Right lobe of liver (tissue), 6 donors: ENCODE measurements at regions not wholly inside any gene's neighbourhood (a gene's known extent, or its start where the extent isn't known, plus 50 kb on each side); places are given as distances from the start of the nearest gene placed in this dataset.

Source experiments
- ATAC-seq, 4 donors: fragments of 200-7000 bp; cut with Tn5 transposase; one replicate each; pipeline ENCODE4 v1.9.1; 2020; ENCODE audit warnings: mild to moderate bottlenecking in 4 of 4, moderate library complexity in 4 of 4
- DNase-seq, 3 donors: peaks; one replicate each; pipeline ENCODE4 v3.0.0-alpha.2; 2020
- H3K27ac ChIP-seq, 3 donors: fragments of 200-600 bp; one replicate each; pipeline ENCODE4 v1.8.0; 2022
- H3K27me3 ChIP-seq, 2 donors: fragments of 200-600 bp; one replicate each; pipeline ENCODE4 v1.8.0; 2022
- H3K36me3 ChIP-seq, 4 donors: fragments of 200-600 bp; sonication (generic) in 1 of 4; one replicate each; pipeline versions ENCODE4 v1.5.1 to v1.8.0; 2017 to 2022; ENCODE audit warnings: control low read depth in 1 of 4
- H3K4me1 ChIP-seq, 4 donors: fragments of 200-600 bp; sonication (generic) in 1 of 4; one replicate each; pipeline versions ENCODE4 v1.5.1 to v1.8.0; 2017 to 2022; ENCODE audit warnings: control low read depth in 1 of 4
- H3K4me3 ChIP-seq, 3 donors: fragments of 200-600 bp; one replicate each; pipeline ENCODE4 v1.8.0; 2022
- H3K9me3 ChIP-seq, 4 donors: fragments of 200-600 bp; sonication (generic) in 1 of 4; one replicate each; pipeline versions ENCODE4 v1.5.1 to v1.8.0; 2017 to 2022; ENCODE audit warnings: control low read depth in 1 of 4
- POLR2A ChIP-seq: fragments of 450-650 bp; IDR thresholded peaks from one replicate; pipeline ENCODE4 v1.6.1; 2017; ENCODE audit warnings: antibody characterized with exemption, mild to moderate bottlenecking
- WGBS: methylation state at CpG from one replicate; pipeline ENCODE4 v1.1.6; 2018; ENCODE audit warnings: low coverage, low lambda C conversion rate; ENCODE audit not compliant: insufficient coverage; ENCODE audit errors: missing lambda C conversion rate; 5-methylcytosine and 5-hydroxymethylcytosine counted together
- intact Hi-C, 2 donors: fragments of 100-400 bp; cut with DNase I; formaldehyde crosslinking; loops; one replicate each; pipeline versions ENCODE4 v1.11.2 to v1.14.1; 2022
- TF ChIP-seq, protein P1 (sequence below), 4 donors: fragments of 200-600 bp in 3 of 4; fragments of 450-650 bp in 1 of 4; IDR thresholded peaks; one replicate each; pipeline versions ENCODE4 v1.5.1 to v1.8.0; 2016 to 2022; ENCODE audit warnings: antibody characterized with exemption in 4 of 4, mild to moderate bottlenecking in 2 of 4
- donor health status: DM: no; HTN: yes; CAD: no.
- donor health status: DM: no; HTN: no; CAD: no.
- donor health status: DM: no; HTN: no; CAD: no.
- donor health status: DM: no; HTN: yes; CAD: no.
- donor health status: DM: no; HTN: yes; CAD: no.

- TF ChIP-seq, protein P1, sequence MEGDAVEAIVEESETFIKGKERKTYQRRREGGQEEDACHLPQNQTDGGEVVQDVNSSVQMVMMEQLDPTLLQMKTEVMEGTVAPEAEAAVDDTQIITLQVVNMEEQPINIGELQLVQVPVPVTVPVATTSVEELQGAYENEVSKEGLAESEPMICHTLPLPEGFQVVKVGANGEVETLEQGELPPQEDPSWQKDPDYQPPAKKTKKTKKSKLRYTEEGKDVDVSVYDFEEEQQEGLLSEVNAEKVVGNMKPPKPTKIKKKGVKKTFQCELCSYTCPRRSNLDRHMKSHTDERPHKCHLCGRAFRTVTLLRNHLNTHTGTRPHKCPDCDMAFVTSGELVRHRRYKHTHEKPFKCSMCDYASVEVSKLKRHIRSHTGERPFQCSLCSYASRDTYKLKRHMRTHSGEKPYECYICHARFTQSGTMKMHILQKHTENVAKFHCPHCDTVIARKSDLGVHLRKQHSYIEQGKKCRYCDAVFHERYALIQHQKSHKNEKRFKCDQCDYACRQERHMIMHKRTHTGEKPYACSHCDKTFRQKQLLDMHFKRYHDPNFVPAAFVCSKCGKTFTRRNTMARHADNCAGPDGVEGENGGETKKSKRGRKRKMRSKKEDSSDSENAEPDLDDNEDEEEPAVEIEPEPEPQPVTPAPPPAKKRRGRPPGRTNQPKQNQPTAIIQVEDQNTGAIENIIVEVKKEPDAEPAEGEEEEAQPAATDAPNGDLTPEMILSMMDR (IDR thresholded peaks at IDR 0.05): no peak
- no peak for TF ChIP-seq POLR2A
- no peaks in the 10 kb centered on the region for H3K36me3 ChIP-seq
- H3K27ac ChIP-seq: no peak overlapping the region
- DNase-seq: no peak
- no peaks in the 10 kb centered on the region for H3K4me1 ChIP-seq
- no peak overlapping the region for H3K4me3 ChIP-seq
- no peaks in the 10 kb centered on the region for H3K27me3 ChIP-seq
- ATAC-seq: no peak
- H3K9me3 ChIP-seq: no peaks in the 10 kb centered on the region
- intact Hi-C loops: no loop called here
- 34% methylated on average over 3 of the region's 3 CpGs for WGBS
Observed at GRCh38 chr17:12302711-12303110, 282.0 kb downstream of the MAP2K4 start.

DNA sequence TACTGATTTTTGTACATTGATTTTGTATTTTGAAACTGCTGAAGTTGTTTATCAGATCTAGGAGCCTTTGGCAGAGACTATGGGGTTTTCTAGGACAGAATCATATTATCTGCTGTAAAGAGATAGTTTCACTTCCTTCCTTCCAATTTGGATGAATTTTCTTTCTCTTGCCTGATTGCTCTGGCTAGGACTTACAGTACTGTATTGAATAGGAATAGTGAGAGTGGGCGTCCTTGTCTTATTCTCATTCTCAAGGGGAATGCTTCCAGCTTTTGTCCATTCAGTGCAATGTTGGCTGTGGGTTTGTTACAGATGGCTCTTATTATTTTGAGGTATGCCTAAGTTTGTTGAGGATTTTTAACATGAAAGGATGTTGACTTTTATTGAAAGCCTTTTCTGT is 290.1 kb downstream of the MAP2K4 start:
- TF ChIP-seq POLR2A: no peak
- TF ChIP-seq, protein P1 (IDR thresholded peaks at IDR 0.05): no peak
- Histone ChIP-seq H3K27me3 (no peaks in the 10 kb centered on the region), H3K4me1 (no peaks in the 10 kb centered on the region), H3K9me3 (no peaks in the 10 kb centered on the region), H3K4me3 (no peak overlapping the region), H3K27ac (no peak overlapping the region), H3K36me3 (no peaks in the 10 kb centered on the region)
- whole genome bisulfite sequencing: 50% methylated on average over 1 of the region's 1 CpG
- ATAC-seq (no peak), DNase-seq (no peak)
- intact Hi-C loops: no loop called here

GRCh38 chr17:12312692-12313091 is 292.0 kb downstream of the MAP2K4 start:
- H3K4me3 ChIP-seq: no peak overlapping the region
- no peaks in the 10 kb centered on the region for H3K9me3 ChIP-seq
- intact Hi-C loops: no loop called here
- no peaks in the 10 kb centered on the region for H3K36me3 ChIP-seq
- H3K4me1 ChIP-seq: no peaks in the 10 kb centered on the region
- ATAC-seq (no peak), DNase-seq (no peak)
- H3K27me3 ChIP-seq: no peaks in the 10 kb centered on the region
- no peak for TF ChIP-seq POLR2A
- TF ChIP-seq, protein P1 (IDR thresholded peaks at IDR 0.05): no peak
- H3K27ac ChIP-seq: no peak overlapping the region

- H3K4me3 ChIP-seq: no peak overlapping the region
- no peak for TF ChIP-seq POLR2A
- TF ChIP-seq, protein P1 (IDR thresholded peaks at IDR 0.05): no peak
- H3K27ac ChIP-seq: no peak overlapping the region
- H3K36me3 ChIP-seq: no peaks in the 10 kb centered on the region
- H3K27me3 ChIP-seq: no peaks in the 10 kb centered on the region
- ATAC-seq (no peak), DNase-seq (no peak)
- intact Hi-C loops: no loop called here
- no peaks in the 10 kb centered on the region for H3K9me3 ChIP-seq
- no peaks in the 10 kb centered on the region for H3K4me1 ChIP-seq
- WGBS: 50% methylated on average over 1 of the region's 1 CpG
Observed at GRCh38 chr17:12313786-12314185, 293.1 kb downstream of the MAP2K4 start.

GRCh38 chr17:12316021-12316420 is 295.3 kb downstream of the MAP2K4 start:
- 50% methylated on average over 1 of the region's 1 CpG for WGBS
- no peak for DNase-seq
- intact Hi-C loops: no loop called here
- no peaks in the 10 kb centered on the region for H3K9me3 ChIP-seq
- H3K36me3 ChIP-seq: no peaks in the 10 kb centered on the region
- no peak overlapping the region for H3K27ac ChIP-seq
- H3K4me3 ChIP-seq: no peak overlapping the region
- H3K4me1 ChIP-seq: no peaks in the 10 kb centered on the region
- no peaks in the 10 kb centered on the region for H3K27me3 ChIP-seq
- no peak for ATAC-seq
- TF ChIP-seq, protein P1 (IDR thresholded peaks at IDR 0.05): no peak
- no peak for TF ChIP-seq POLR2A
